Stimulated activated naive CD8-positive, alpha-beta T cell treated with anti-CD3 and anti-CD28 coated beads, Interleukin-15, Interleukin-2, amounts not matched to agents 100 ng/mL and 50 ng/mL, for 24 hours (primary cell): ENCODE measurements at regions not wholly inside any gene's neighbourhood (a gene's known extent, or its start where the extent isn't known, plus 50 kb on each side); places are given as distances from the start of the nearest gene placed in this dataset.

ENCODE experiments used
- H3K27ac Mint-ChIP-seq: one replicate; pipeline ENCODE4 v1.8.0; 2021; ENCODE audit warnings: mild to moderate bottlenecking, mixed read lengths
- H3K27me3 Mint-ChIP-seq: one replicate; pipeline ENCODE4 v1.8.0; 2021; ENCODE audit warnings: mixed read lengths
- H3K36me3 Mint-ChIP-seq: one replicate; pipeline ENCODE4 v1.8.0; 2021; ENCODE audit warnings: low read depth, mixed read lengths
- H3K4me1 Mint-ChIP-seq: one replicate; pipeline ENCODE4 v1.8.0; 2021; ENCODE audit warnings: low read depth, mixed read lengths
- H3K4me3 Mint-ChIP-seq: one replicate; pipeline ENCODE4 v1.8.0; 2021; ENCODE audit warnings: mild to moderate bottlenecking, mixed read lengths
- H3K9me3 Mint-ChIP-seq: one replicate; pipeline ENCODE4 v1.8.0; 2021; ENCODE audit warnings: mixed read lengths

- peaks cover 13% of the 10 kb centered on the region for H3K27me3 Mint-ChIP-seq
- no peak overlapping the region for H3K27ac Mint-ChIP-seq
- H3K36me3 Mint-ChIP-seq, result no peaks in the 10 kb centered on the region
- H3K4me3 Mint-ChIP-seq, result no peak overlapping the region
- no peaks in the 10 kb centered on the region for H3K9me3 Mint-ChIP-seq
- no peaks in the 10 kb centered on the region for H3K4me1 Mint-ChIP-seq
Observed at GRCh38 chr5:38757451-38758245, 88.2 kb upstream of the OSMR start.

- no peak overlapping the region for H3K27ac Mint-ChIP-seq
- H3K9me3 Mint-ChIP-seq, result no peaks in the 10 kb centered on the region
- H3K4me1 Mint-ChIP-seq, result no peaks in the 10 kb centered on the region
- no peaks in the 10 kb centered on the region for H3K36me3 Mint-ChIP-seq
- H3K4me3 Mint-ChIP-seq, result no peak overlapping the region
- peaks cover 13% of the 10 kb centered on the region for H3K27me3 Mint-ChIP-seq
Observed at GRCh38 chr5:38758774-38759600, 86.8 kb upstream of the OSMR start.

DNA sequence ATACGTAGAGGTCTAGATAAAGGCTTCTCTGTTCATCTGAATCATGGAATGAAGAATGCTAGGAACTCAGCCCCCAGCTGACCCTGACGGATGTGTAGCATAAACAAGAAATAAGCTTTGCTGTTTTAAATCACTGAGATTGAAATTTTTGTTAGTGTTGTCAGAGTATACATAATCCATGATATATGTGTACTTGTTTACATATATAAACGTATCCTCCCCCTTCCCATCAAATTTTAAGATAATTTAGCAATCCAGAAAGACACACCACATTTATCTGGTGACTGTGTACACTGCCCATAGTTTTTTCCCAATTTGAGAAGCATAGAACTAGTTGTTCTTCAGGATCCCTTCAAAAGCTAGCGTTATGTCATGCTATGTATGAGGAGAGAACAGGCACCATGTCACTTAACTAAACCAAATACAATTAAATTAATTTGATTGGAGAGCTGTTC is 80.8 kb upstream of the OSMR start:
- H3K4me1 Mint-ChIP-seq, result no peaks in the 10 kb centered on the region
- H3K4me3 Mint-ChIP-seq, result no peak overlapping the region

GRCh38 chr5:38765399-38765861 is 80.4 kb upstream of the OSMR start:
- H3K27me3 Mint-ChIP-seq, result peaks cover 8% of the 10 kb centered on the region
- peaks cover 9% of the 10 kb centered on the region for H3K9me3 Mint-ChIP-seq
- no peaks in the 10 kb centered on the region for H3K36me3 Mint-ChIP-seq
- H3K27ac Mint-ChIP-seq, result no peak overlapping the region
- no peaks in the 10 kb centered on the region for H3K4me1 Mint-ChIP-seq
- H3K4me3 Mint-ChIP-seq, result no peak overlapping the region

More for the DNA sequence above, 80.8 kb upstream of the OSMR start:
- Mint-ChIP-seq H3K36me3 (no peaks in the 10 kb centered on the region), H3K27ac (no peak overlapping the region), H3K9me3 (peaks cover 9% of the 10 kb centered on the region), H3K27me3 (peaks cover 11% of the 10 kb centered on the region)

GRCh38 chr5:38766151-38766550 is 79.7 kb upstream of the OSMR start:
- Mint-ChIP-seq H3K36me3 (no peaks in the 10 kb centered on the region), H3K4me3 (no peak overlapping the region), H3K4me1 (no peaks in the 10 kb centered on the region), H3K9me3 (peaks cover 9% of the 10 kb centered on the region), H3K27me3 (peaks cover 8% of the 10 kb centered on the region), H3K27ac (no peak overlapping the region)

DNA sequence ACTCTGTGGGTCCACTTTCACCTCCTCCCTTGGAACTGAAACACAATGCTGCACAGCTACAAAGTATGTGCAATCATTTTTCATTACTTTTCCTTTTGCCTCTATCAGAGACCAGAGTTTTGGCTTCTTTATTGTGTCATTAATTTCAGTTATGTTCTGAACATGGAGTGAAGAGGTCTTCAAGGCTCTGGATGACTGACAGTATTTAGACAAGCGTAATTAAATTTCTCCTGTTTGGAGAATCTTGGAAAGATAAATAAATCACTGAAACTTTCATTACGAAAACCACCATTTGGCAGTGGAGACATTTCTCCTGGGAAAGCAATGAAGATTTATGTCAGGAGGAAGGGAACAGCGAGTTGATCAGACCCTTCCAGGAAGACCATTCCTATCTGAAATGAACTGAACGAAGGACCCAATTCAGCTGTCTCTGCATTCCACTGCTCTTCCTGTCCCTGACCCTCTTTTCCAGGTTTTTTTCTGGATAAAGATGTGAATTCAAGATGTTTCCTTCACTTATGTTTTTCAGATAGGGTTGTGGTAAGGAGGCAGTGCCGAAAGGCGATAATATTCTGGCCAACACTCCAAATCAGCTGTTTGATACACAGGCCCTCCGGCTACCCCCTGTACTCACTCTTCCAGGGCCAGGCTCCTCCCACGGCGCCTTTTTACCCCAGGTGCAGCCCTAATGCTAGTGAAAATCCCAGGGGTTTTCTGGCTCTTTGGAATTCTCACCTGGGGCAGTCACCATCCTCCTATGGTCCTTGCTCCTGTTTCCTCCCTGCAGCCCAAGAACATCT is 77.2 kb upstream of the OSMR start:
- H3K27me3 Mint-ChIP-seq, result peaks cover 16% of the 10 kb centered on the region
- H3K27ac Mint-ChIP-seq, result no peak overlapping the region
- H3K4me1 Mint-ChIP-seq, result no peaks in the 10 kb centered on the region
- H3K4me3 Mint-ChIP-seq, result no peak overlapping the region
- peaks cover 9% of the 10 kb centered on the region for H3K9me3 Mint-ChIP-seq
- H3K36me3 Mint-ChIP-seq, result no peaks in the 10 kb centered on the region

- Mint-ChIP-seq H3K4me1 (no peaks in the 10 kb centered on the region), H3K4me3 (no peak overlapping the region), H3K36me3 (no peaks in the 10 kb centered on the region), H3K27me3 (peaks cover 16% of the 10 kb centered on the region), H3K27ac (no peak overlapping the region), H3K9me3 (no peaks in the 10 kb centered on the region)
Observed at GRCh38 chr5:38772471-38772870, 73.3 kb upstream of the OSMR start.

- Mint-ChIP-seq H3K27ac (no peak overlapping the region), H3K4me1 (no peaks in the 10 kb centered on the region), H3K4me3 (no peak overlapping the region), H3K9me3 (no peaks in the 10 kb centered on the region), H3K36me3 (no peaks in the 10 kb centered on the region), H3K27me3 (peaks cover 14% of the 10 kb centered on the region)
Observed at GRCh38 chr5:38775218-38775840, 70.5 kb upstream of the OSMR start.

GRCh38 chr5:38776149-38776896 is 69.5 kb upstream of the OSMR start:
- H3K4me3 Mint-ChIP-seq, result no peak overlapping the region
- H3K27ac Mint-ChIP-seq, result no peak overlapping the region
- no peaks in the 10 kb centered on the region for H3K4me1 Mint-ChIP-seq
- H3K9me3 Mint-ChIP-seq, result peaks cover 3% of the 10 kb centered on the region
- H3K36me3 Mint-ChIP-seq, result no peaks in the 10 kb centered on the region
- H3K27me3 Mint-ChIP-seq, result peaks cover 19% of the 10 kb centered on the region

DNA sequence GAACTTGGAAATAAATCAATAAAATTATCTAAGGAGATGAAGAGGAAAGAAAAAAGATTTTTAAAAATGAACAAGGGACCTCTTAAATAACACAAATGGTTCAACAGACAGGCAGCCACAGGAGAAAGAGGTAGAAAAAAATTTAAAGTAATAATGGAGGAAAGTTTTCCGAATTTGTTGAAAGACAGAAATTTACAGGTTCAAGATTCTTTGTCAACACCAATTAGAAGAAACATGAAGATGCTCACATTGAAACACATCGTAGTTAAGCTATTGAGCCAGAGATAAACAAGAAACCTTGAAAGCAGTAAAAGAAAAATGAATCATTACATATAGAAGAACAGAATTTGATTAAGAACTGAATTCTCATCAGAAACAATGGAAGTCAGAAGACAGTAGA is 68.7 kb upstream of the OSMR start:
- Mint-ChIP-seq H3K9me3 (peaks cover 3% of the 10 kb centered on the region), H3K4me3 (no peak overlapping the region)

DNA sequence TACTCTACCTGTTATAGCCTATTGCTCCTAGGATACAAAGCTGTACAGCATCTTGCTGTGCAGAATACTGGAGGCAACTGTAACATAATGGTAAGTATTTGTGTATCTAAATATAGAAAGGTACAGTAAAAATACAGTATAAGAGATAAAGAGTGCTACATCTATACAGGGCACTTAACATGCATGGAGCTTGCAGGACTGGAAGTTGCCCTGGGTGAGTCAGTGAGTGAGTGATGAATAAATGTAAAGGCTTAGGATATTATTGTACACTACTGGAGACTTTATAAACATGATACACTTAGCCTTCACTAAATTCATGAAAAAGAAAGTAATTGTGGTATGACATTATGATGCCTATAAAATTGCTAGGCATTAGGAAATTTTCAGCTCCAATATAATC is 65.5 kb upstream of the OSMR start:
- Mint-ChIP-seq H3K9me3 (peaks cover 3% of the 10 kb centered on the region), H3K27ac (no peak overlapping the region), H3K27me3 (peaks cover 20% of the 10 kb centered on the region), H3K36me3 (no peaks in the 10 kb centered on the region), H3K4me3 (no peak overlapping the region), H3K4me1 (no peaks in the 10 kb centered on the region)

More for the DNA sequence above, 68.7 kb upstream of the OSMR start:
- H3K36me3 Mint-ChIP-seq, result no peaks in the 10 kb centered on the region
- H3K27me3 Mint-ChIP-seq, result peaks cover 18% of the 10 kb centered on the region
- no peak overlapping the region for H3K27ac Mint-ChIP-seq
- no peaks in the 10 kb centered on the region for H3K4me1 Mint-ChIP-seq

GRCh38 chr5:38780945-38781344 is 64.9 kb upstream of the OSMR start:
- H3K9me3 Mint-ChIP-seq, result peaks cover 3% of the 10 kb centered on the region
- no peaks in the 10 kb centered on the region for H3K36me3 Mint-ChIP-seq
- H3K4me3 Mint-ChIP-seq, result no peak overlapping the region
- no peaks in the 10 kb centered on the region for H3K4me1 Mint-ChIP-seq
- no peak overlapping the region for H3K27ac Mint-ChIP-seq
- H3K27me3 Mint-ChIP-seq, result peaks cover 20% of the 10 kb centered on the region

- Mint-ChIP-seq H3K36me3 (no peaks in the 10 kb centered on the region), H3K9me3 (peaks cover 6% of the 10 kb centered on the region), H3K27ac (no peak overlapping the region), H3K4me3 (no peak overlapping the region), H3K27me3 (peaks cover 17% of the 10 kb centered on the region), H3K4me1 (no peaks in the 10 kb centered on the region)
Observed at GRCh38 chr5:38782180-38782835, 63.5 kb upstream of the OSMR start.
